GM23338 (cell line): ENCODE measurements at regions not wholly inside any gene's neighbourhood (a gene's known extent, or its start where the extent isn't known, plus 50 kb on each side); places are given as distances from the start of the nearest gene placed in this dataset.

Experiments
- CREB1 ChIP-seq: fragments of 250-450 bp; sonication (Bioruptor Pico); IDR thresholded peaks from 2 replicates; pipeline ENCODE4 v1.5.0; 2020; ENCODE audit warnings: low read depth, mild to moderate bottlenecking, moderate library complexity
- EZH2phosphoT487 ChIP-seq: fragments of 200-600 bp; sonication (generic); IDR thresholded peaks from one replicate; pipeline ENCODE4 v1.8.1; 2018; ENCODE audit warnings: antibody characterized with exemption; ENCODE audit not compliant: unreplicated experiment
- POLR2AphosphoS5 ChIP-seq: IDR thresholded peaks from 2 replicates; pipeline ENCODE4 v1.6.1; 2016; ENCODE audit warnings: antibody characterized with exemption, low read depth
- ZNF114 ChIP-seq: fragments of 250-450 bp; sonication (Bioruptor Pico); IDR thresholded peaks from 2 replicates; pipeline ENCODE4 v1.5.0; 2020; ENCODE audit warnings: mild to moderate bottlenecking, moderate library complexity
- TF ChIP-seq, protein P1 (sequence below), 2 experiments: fragments of 200-600 bp in 1 of 2; sonication (generic) in 1 of 2; conservative IDR thresholded peaks; 2 replicates each; pipeline versions ENCODE4 v1.5.1 to v1.6.1; 2016 to 2017; ENCODE audit warnings: antibody characterized with exemption in 2 of 2, low read depth in 2 of 2, mild to moderate bottlenecking in 2 of 2, moderate library complexity in 1 of 2
- TF ChIP-seq, protein P2 (sequence below): IDR thresholded peaks from one replicate; pipeline ENCODE4 v1.6.1; 2018; ENCODE audit warnings: antibody characterized with exemption; ENCODE audit not compliant: unreplicated experiment

DNA sequence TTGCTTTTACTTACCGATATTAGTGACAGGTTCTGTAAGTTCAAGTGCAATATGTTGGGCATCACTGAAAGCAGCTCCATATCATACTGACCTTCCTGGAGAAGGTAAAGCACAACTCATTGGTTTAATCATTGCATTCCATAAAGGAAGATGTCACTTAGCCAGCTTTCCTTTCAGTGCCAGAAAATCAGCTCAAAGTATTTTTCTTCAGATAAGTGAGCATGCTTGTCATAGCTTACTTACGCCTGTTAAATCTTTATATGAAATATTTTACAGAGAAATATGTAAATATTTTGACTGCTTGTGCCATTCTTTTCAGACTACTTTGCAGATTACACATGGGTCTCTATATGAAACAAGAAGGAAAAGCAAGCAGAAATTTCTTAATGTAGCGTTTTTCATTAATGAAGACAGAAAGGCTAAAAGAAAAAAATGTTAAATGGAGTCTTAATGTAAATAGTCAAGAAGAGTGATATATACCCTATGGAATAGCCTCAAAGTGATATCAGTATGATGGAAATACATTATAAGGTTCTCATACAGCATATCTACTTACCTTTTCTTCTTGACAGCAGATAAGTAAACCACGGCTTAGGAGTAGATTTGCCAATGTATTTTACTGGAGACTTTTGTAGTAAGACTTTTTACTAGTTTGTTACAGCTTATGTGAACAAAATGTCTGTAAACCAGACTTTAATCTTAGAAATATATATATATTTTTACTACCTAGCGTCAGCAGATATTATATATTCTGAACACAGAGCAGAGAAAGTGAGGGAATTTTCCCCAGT is 649.7 kb downstream of the METTL15 start:
- TF ChIP-seq CREB1 (CRISPR knock-in tag) (no peak), EZH2phosphoT487 (no peak), POLR2AphosphoS5 (no peak), ZNF114 (CRISPR knock-in tag) (no peak)
- TF ChIP-seq, protein P1, sequence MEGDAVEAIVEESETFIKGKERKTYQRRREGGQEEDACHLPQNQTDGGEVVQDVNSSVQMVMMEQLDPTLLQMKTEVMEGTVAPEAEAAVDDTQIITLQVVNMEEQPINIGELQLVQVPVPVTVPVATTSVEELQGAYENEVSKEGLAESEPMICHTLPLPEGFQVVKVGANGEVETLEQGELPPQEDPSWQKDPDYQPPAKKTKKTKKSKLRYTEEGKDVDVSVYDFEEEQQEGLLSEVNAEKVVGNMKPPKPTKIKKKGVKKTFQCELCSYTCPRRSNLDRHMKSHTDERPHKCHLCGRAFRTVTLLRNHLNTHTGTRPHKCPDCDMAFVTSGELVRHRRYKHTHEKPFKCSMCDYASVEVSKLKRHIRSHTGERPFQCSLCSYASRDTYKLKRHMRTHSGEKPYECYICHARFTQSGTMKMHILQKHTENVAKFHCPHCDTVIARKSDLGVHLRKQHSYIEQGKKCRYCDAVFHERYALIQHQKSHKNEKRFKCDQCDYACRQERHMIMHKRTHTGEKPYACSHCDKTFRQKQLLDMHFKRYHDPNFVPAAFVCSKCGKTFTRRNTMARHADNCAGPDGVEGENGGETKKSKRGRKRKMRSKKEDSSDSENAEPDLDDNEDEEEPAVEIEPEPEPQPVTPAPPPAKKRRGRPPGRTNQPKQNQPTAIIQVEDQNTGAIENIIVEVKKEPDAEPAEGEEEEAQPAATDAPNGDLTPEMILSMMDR (conservative IDR thresholded peaks at IDR 0.05; ENCODE audit: low read depth in 2 of 2): no peak
- TF ChIP-seq, protein P2, sequence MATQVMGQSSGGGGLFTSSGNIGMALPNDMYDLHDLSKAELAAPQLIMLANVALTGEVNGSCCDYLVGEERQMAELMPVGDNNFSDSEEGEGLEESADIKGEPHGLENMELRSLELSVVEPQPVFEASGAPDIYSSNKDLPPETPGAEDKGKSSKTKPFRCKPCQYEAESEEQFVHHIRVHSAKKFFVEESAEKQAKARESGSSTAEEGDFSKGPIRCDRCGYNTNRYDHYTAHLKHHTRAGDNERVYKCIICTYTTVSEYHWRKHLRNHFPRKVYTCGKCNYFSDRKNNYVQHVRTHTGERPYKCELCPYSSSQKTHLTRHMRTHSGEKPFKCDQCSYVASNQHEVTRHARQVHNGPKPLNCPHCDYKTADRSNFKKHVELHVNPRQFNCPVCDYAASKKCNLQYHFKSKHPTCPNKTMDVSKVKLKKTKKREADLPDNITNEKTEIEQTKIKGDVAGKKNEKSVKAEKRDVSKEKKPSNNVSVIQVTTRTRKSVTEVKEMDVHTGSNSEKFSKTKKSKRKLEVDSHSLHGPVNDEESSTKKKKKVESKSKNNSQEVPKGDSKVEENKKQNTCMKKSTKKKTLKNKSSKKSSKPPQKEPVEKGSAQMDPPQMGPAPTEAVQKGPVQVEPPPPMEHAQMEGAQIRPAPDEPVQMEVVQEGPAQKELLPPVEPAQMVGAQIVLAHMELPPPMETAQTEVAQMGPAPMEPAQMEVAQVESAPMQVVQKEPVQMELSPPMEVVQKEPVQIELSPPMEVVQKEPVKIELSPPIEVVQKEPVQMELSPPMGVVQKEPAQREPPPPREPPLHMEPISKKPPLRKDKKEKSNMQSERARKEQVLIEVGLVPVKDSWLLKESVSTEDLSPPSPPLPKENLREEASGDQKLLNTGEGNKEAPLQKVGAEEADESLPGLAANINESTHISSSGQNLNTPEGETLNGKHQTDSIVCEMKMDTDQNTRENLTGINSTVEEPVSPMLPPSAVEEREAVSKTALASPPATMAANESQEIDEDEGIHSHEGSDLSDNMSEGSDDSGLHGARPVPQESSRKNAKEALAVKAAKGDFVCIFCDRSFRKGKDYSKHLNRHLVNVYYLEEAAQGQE: no peak
